NOMO-1 (cell line): ENCODE measurements at regions not wholly inside any gene's neighbourhood (a gene's known extent, or its start where the extent isn't known, plus 50 kb on each side); places are given as distances from the start of the nearest gene placed in this dataset.
"Not testable (repeated sequence)": the region's sequence is repeated elsewhere in the genome, so short reads cannot be mapped to it uniquely, and the experiment has no call there.

ENCODE experiments used
- DNase-seq, 2 experiments: peaks; one replicate each; lab custom pipeline; 2025; ENCODE audit not compliant: unreplicated experiment in 2 of 2; lab: John Stamatoyannopoulos, UW

DNA sequence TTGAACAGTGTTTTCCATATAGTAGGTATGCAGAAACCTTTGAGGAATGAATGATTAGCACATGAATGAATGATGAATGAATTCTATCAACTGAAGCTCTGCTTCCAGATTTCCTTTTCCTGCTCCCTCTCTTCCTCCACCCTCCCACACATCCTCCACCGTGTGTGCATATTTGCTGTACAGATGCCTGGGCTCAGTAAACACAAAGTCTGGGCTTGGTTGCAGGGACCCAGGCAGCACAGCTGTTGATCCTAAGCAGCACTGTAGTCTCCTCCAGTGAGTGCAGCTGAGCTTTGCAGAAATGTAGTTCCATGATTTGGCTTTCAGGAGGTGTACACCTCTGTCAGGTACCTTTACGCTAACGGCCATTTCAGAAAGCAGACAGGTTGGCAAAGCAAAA is 611.7 kb downstream of the NUF2 start:
- no peak for DNase-seq

DNA sequence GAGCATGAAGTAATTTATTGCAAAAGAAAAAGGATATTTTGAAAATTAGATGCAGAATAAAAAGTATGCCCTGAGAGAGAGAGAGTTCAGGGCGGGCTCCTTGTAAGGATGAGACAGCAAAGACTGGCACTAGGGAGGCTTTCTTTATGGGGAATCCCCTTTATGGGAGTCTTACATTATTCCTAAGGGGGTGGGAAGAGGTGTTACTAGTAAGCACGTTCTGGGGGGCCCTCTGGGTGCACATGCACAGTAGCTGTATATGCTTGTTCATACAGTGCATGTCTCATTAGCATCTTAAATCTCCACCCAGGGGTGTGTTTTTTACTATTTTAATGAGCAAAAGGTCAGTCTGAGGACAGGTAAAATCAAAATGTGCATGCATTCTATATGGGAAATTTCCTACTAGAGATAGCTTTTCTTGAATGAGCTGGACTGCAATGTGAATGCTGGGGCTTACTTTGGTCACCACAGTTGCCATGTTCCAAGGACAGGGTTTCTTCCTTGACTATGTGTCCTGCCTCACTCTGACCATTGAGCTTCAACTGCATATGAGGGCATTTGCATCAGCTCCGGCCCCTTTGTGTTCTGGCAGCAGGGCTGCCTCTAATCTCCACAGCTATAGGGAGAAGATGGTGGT is 614.1 kb downstream of the NUF2 start:
- DNase-seq, result no peak

DNA sequence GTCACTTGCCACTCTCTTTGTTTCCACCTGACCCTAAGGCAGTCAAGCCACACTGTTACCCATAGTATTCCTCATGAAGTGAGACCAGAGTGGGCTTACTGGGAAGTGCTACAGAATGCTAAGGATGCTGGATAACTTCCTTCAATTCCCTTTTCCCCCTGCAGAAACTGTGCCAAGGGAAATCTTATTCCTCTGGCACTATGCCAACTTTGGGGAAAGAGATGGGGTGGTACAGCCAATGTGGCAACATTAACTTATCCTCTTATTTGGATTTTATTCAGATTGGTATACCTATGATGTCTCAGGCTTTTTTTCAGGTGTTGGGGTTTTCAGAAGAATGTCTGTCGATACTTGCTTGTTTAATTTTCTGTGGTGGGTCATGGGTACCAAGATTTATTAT is 599.4 kb upstream of the PBX1 start:
- DNase-seq, result no peak

GRCh38 chr1:163970151-163970550 is 588.8 kb upstream of the PBX1 start:
- DNase-seq, result no peak

GRCh38 chr1:163970699-163971098 is 588.3 kb upstream of the PBX1 start:
- DNase-seq, result no peak

- no peak for DNase-seq
Measured at GRCh38 chr1:163973586-163973985, 585.4 kb upstream of the PBX1 start.

DNA sequence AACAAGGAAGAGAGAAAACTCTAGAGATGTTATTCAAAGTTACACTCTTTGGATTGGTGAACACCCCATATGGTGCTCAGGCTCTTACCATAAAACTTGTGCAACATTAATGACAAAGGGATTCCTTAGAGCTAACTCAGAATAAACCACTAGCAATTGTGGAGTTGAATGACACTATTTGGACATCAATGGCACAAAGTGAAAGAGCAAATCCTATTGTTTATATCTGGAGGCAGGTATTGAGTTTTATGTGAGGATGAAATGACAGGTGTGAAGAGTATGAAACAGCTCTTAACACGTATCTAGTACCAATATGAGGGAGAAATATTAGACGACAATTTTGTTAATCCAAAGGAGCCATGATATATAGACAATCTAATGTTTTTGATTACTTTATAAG is 584.9 kb upstream of the PBX1 start:
- no peak for DNase-seq

- no peak for DNase-seq
Measured at GRCh38 chr1:163980394-163980793, 578.6 kb upstream of the PBX1 start.

- DNase-seq, result no peak
Measured at GRCh38 chr1:163981500-163982030, 577.4 kb upstream of the PBX1 start.

DNA sequence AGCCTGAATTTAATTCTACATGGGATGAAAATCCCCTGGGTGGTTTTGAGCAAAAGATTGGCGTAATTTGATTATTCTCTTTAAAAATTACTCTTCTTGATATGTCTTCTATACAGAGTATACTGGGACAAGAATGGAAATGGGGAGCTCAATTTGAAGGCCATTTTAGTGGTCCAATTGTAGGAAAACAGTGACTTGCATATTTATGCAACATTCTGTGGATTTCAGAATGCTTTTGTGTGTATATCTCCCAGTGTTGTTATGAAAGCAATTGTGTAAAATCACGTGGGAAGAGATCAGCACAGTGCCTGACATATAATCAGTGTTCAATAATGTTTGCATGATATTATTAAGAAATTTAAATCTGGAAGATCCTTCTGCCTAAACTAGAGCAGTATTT is 575.9 kb upstream of the PBX1 start:
- no peak for DNase-seq

- no peak for DNase-seq
Measured at GRCh38 chr1:163985700-163986099, 573.3 kb upstream of the PBX1 start.

DNA sequence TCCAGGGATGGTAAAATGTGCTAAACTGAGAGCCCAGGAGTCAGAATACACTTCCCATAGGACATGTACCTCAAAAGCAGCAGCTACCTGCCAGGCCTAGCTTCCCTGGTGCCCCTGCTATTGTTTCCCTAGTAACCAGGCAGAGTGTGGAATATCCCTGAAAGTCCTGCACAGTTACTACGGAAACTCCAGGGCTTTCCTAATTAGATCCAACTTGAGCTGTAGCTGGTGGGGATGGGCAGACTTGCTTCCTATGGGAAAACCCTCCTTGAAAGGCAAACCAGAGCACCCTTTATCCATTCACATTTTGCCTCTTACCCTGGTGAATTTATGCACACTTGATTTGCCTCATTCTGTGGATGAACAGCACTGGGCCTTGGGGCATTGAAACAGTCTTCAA is 559.9 kb upstream of the PBX1 start:
- DNase-seq, result no peak

DNA sequence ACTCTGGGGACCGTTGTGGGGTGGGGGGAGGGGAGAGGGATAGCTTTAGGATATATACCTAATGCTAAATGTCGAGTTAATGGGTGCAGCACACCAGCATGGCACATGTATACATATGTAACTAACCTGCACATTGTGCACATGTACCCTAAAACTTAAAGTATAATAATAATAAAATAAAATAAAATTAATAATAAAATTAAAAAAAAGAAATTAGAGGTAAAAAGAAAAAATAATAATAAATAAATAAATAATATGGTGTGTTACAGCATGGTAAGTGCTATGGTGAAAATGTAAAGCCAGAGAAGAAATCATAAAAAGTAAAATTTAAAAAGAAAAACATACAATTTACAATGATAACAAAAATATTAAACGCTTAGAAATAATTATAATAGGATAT is 552.8 kb upstream of the PBX1 start:
- DNase-seq, result not testable (repeated sequence)

GRCh38 chr1:164006621-164007020 is 552.4 kb upstream of the PBX1 start:
- DNase-seq, result no peak

DNA sequence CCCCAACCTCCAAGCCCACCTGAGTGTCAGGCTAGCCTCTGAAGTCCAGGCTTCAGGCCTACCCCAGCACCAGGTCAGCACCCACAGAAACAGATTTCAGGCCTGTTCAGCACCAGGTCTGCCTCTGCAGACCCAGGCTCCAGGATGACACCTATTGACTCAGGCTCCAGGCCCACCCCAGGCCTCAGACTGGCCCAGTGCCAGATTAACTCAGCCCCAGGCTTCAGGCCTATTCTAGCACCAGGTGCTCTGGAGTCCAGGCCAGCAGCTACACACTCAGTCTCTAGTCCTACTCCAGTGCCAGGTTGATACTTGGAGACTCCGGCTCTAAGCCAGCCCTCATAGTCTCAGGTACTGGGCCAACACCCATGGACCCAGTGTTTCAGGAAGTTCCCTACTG is 541.7 kb upstream of the PBX1 start:
- DNase-seq, result no peak

- DNase-seq, result no peak
Measured at GRCh38 chr1:164020391-164020790, 538.6 kb upstream of the PBX1 start.

- no peak for DNase-seq
Measured at GRCh38 chr1:164021813-164022212, 537.2 kb upstream of the PBX1 start.

DNA sequence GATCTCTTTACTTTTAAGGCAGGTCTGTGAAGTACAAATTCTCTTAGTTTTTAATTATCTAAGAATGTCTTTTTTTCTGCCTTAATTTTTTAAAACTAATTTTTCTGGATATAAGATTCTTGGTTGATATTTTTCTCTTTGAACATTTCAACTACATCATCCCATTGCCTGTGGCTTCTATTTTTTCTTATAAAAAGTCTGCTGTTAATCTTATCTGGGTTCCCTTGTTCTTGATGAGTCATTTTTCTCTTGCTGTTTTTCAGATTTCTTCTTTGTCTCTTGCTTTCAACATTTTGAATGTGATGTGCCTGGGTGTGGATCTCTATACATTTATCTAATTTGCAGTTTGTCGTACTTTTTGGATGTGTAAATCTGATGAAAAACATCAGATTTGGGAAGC is 525.2 kb upstream of the PBX1 start:
- no peak for DNase-seq

DNA sequence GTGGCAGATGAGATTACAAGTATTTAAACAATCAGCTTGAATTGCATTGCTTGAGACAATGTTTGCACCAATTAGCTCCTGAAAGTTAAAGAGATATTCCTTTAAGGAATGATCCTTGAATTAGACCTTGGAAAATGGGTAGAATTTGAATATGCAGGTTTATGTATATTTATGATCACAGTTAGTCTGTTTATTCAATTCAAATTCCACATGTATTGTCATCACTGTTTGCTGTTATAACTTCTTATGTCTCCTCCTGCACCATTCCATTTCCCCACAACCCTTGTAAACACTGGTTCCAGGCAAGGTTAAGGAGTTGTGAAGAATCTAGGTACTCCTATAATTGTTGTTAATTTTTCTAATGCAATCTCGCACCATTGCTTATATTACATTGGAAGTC is 518.2 kb upstream of the PBX1 start:
- no peak for DNase-seq

GRCh38 chr1:164051782-164052181 is 507.2 kb upstream of the PBX1 start:
- DNase-seq, result no peak

GRCh38 chr1:164054331-164054730 is 504.7 kb upstream of the PBX1 start:
- no peak for DNase-seq

DNA sequence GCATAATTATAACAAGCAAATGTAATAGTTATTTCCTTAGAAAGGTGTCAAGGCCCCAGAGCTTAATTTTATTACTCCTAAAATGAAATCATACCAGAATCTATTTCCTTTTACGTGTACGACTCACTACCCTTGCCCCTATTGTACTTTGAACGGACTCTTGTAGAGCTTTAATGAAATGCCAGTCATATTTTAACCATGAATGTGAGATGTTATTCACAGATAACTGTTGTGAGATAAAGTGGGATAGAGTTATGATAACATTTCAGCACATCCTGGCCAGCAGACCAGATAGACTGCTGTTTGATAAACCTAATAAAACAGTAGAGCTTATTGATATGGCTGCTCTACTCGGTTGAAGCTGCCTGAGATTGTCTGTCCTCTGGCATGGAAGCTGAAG is 500.8 kb upstream of the PBX1 start:
- DNase-seq, result no peak

DNA sequence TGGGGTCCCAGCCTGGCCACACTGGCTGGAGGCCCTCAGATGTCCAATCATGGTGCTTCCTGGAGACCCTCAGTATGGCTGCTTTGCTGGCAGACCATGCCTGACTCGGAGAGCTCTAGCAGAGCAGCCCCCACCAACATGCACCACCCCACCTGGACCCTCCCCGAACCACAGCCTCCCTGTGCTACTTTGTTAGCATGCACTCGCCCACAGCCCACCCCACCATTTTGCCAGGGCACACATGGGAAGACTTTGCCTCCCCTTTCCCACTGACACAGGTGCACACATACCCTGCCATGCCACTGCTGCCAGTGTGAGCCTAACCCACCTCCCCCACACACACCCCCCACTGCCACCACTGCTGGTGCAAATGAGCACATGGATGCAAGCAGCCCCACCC is 497.5 kb upstream of the PBX1 start:
- DNase-seq, result no peak
